ENCODE measurements at regions not wholly inside any gene's neighbourhood (a gene's known extent, or its start where the extent isn't known, plus 50 kb on each side); places are given as distances from the start of the nearest gene placed in this dataset.

- in situ Hi-C loops (cut with MboI; ENCODE audit: low sequenced_read_pairs), result no loop called here
Observed at GRCh38 chr3:148534089-148534988, 163.4 kb upstream of the AGTR1 start.

More at GRCh38 chr3:148534089-148534988, 163.4 kb upstream of the AGTR1 start:
- Histone ChIP-seq H2AFZ (replicated peaks; ENCODE audit: low read length, poor library complexity) (no peak overlapping the region), H3K79me1 (ENCODE audit: low read depth in 1 of 2, low read length in 2 of 2) (no peaks in the 10 kb centered on the region), H3K4me2 (ENCODE audit: low read depth, low read length) (no peak overlapping the region), H4K91ac (ENCODE audit: insufficient read depth, low read depth, low read length) (no peak overlapping the region), H2BK20ac (ENCODE audit: low read depth, low read length) (no peak overlapping the region), H2AK9ac (replicated peaks; ENCODE audit: low read depth, low read length, poor library complexity) (no peak overlapping the region), H4K5ac (ENCODE audit: low read depth, low read length) (no peak overlapping the region), H3K23ac (ENCODE audit: low read depth, low read length) (no peak overlapping the region), H3K56ac (ENCODE audit: extremely low read depth, insufficient read depth, low read length) (no peak overlapping the region), H3K27ac (ENCODE audit: insufficient read depth, low read length) (no peak overlapping the region), H3K36me3 (ENCODE audit: control insufficient read depth, insufficient read depth, low read length) (no peaks in the 10 kb centered on the region), H2BK5ac (ENCODE audit: low read depth, low read length, poor library complexity, severe bottlenecking) (no peak overlapping the region), H3K9me1 (ENCODE audit: insufficient read depth, low read length) (no peaks in the 10 kb centered on the region), H2BK15ac (ENCODE audit: low read depth, low read length) (no peak overlapping the region), H3K4ac (ENCODE audit: low read depth, low read length) (no peak overlapping the region), H3K14ac (replicated peaks; ENCODE audit: low read depth, low read length) (no peak overlapping the region), H2AK5ac (ENCODE audit: low read depth, low read length) (no peak overlapping the region), H3K9ac (ENCODE audit: low read depth, low read length) (no peak overlapping the region), H4K20me1 (ENCODE audit: insufficient read depth, low read length) (no peaks in the 10 kb centered on the region), H3K18ac (ENCODE audit: low read depth, low read length) (no peak overlapping the region), H4K8ac (ENCODE audit: low read depth in 2 of 2, low read length in 2 of 2) (no peak overlapping the region), H3K9me3 (ENCODE audit: control insufficient read depth, insufficient read depth, low read length) (no peaks in the 10 kb centered on the region), H2BK120ac (ENCODE audit: low read depth, low read length) (no peak overlapping the region), H3K27me3 (ENCODE audit: control insufficient read depth, insufficient read depth, low read length) (no peaks in the 10 kb centered on the region), H3K4me1 (ENCODE audit: control insufficient read depth, insufficient read depth, low read length) (no peaks in the 10 kb centered on the region), H3K4me3 (ENCODE audit: insufficient read depth, low read depth, low read length) (no peak overlapping the region)
- intact Hi-C loops (cut with micrococcal nuclease), result no loop called here
- TF ChIP-seq CHD1 (IDR thresholded peaks at IDR 0.05; ENCODE audit: low read depth, low read length), result no peak
- dilution Hi-C loops (cut with HindIII; ENCODE audit: low sequenced_read_pairs, unreplicated experiment), result no loop called here
- no peak for DNase-seq
- POLR2A ChIA-PET (ENCODE audit: unreplicated experiment), result no interaction called here
- no peak for ATAC-seq (ENCODE audit: low read depth)
- WGBS, 2 experiments (ENCODE audit: extremely low coverage in 2 of 2, insufficient read length in 1 of 2), result no CpG with 5 or more reads among the region's 5 CpGs
- no TSS peak for BruUV-seq (replicated peaks)
- CTCF ChIA-PET, result no interaction called here

Data from IMR-90 (cell line).